ENCODE measurements at regions not wholly inside any gene's neighbourhood (a gene's known extent, or its start where the extent isn't known, plus 50 kb on each side); places are given as distances from the start of the nearest gene placed in this dataset.

DNA sequence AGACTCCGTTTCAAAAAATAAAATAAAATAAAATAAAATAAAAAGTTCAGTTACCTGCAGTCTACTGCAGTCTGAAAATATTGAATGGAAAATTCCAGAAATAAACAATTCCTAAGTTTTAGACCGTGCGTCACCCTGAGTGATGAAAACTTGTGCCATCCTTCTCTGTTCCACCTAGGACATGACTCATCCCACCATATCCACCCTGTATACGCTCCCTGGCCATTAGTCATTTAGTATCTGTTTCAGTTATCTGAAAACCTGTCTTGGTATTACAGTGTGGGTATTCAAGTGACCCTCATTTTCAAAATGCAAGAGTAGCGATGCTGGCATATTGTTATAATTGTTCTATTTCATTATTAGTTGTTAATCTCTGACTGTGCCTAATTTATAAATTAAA is 51.8 kb upstream of the TEX48 start:
- intact Hi-C loops (cut with DNase I) = loop anchor here (10.0 kb wide), 1 partner anchor 791 kb away; no protein-coding TSS in a partner anchor
- DNase-seq = no peak

DNA sequence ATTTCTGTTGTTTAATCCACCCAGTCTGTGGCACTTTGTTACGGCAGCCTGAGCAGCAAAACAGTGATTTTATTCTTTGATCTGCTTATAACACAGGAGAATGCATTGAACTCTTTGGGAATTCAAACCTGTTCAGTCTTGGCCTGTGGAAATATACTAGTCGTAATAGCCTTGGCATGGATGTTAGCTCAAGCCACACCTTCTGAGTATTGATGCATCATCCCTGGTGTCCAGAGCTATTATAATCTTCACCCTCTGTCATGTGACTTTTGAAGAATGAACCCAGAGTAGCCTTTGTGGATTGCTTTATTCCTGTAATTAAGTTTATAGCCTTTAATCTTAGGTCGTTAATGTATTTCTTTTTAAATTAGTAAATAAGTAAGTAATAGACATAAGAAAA is 50.8 kb upstream of the TEX48 start:
- DNase-seq = no peak
- intact Hi-C loops (cut with DNase I) = loop anchor here (10.0 kb wide), 1 partner anchor 792 kb away; no protein-coding TSS in a partner anchor

Measured in posterior cingulate gyrus (tissue), 11 donors.